Mesenchymal stem cell (in vitro differentiated cells and primary cell): ENCODE measurements at regions not wholly inside any gene's neighbourhood (a gene's known extent, or its start where the extent isn't known, plus 50 kb on each side); places are given as distances from the start of the nearest gene placed in this dataset.

Experiments used
- DNase-seq: peaks from one replicate; pipeline ENCODE4 v3.0.0-alpha.2; 2013
- H2AFZ ChIP-seq: one replicate; pipeline ENCODE4 v1.6.1; 2013; ENCODE audit warnings: low read depth, mild to moderate bottlenecking, control low read depth, inconsistent platforms, low read length, moderate library complexity
- H2AK5ac ChIP-seq: 2 replicates; pipeline ENCODE4 v1.6.1; 2013; ENCODE audit warnings: low read length, moderate library complexity, mild to moderate bottlenecking, inconsistent platforms; ENCODE audit not compliant: severe bottlenecking
- H2BK120ac ChIP-seq: one replicate; pipeline ENCODE4 v1.6.1; 2013; ENCODE audit warnings: low read depth, mild to moderate bottlenecking, inconsistent platforms, low read length, moderate library complexity
- H2BK12ac ChIP-seq, 2 experiments: one replicate each; pipeline ENCODE4 v1.6.1; 2013; ENCODE audit warnings: inconsistent platforms in 2 of 2, low read length in 2 of 2, mild to moderate bottlenecking in 2 of 2, moderate library complexity in 2 of 2, control low read depth in 1 of 2
- H2BK15ac ChIP-seq: one replicate; pipeline ENCODE4 v1.6.1; 2013; ENCODE audit warnings: mild to moderate bottlenecking, low read depth, inconsistent platforms; ENCODE audit not compliant: poor library complexity, severe bottlenecking
- H2BK5ac ChIP-seq: 2 replicates; pipeline ENCODE4 v1.6.1; 2013; ENCODE audit warnings: low read depth, mild to moderate bottlenecking, low read length, control low read depth, inconsistent platforms; ENCODE audit not compliant: poor library complexity, severe bottlenecking
- H3K14ac ChIP-seq, 2 experiments: one replicate each; pipeline ENCODE4 v1.6.1; 2013; ENCODE audit warnings: inconsistent platforms in 2 of 2, low read length in 2 of 2, control low read depth in 1 of 2, mild to moderate bottlenecking in 1 of 2, moderate library complexity in 1 of 2
- H3K18ac ChIP-seq, 2 experiments: one replicate each; pipeline ENCODE4 v1.6.1; 2013; ENCODE audit warnings: inconsistent platforms in 2 of 2, low read length in 2 of 2, control low read depth in 1 of 2, low read depth in 1 of 2, mild to moderate bottlenecking in 1 of 2
- H3K23ac ChIP-seq, 2 experiments: one replicate each; pipeline ENCODE4 v1.6.1; 2013; ENCODE audit warnings: inconsistent platforms in 2 of 2, low read length in 2 of 2, mild to moderate bottlenecking in 2 of 2, moderate library complexity in 2 of 2, control low read depth in 1 of 2
- H3K27ac ChIP-seq: 2 replicates; pipeline ENCODE4 v1.5.1; 2013; ENCODE audit warnings: mild to moderate bottlenecking, moderate library complexity, low read length, control low read depth, inconsistent platforms; ENCODE audit not compliant: poor library complexity, severe bottlenecking
- H3K27me3 ChIP-seq, 2 experiments: 2 replicates each; pipeline versions ENCODE4 v1.6.1 to v1.7.0; 2013; ENCODE audit warnings: low read length in 2 of 2, mild to moderate bottlenecking in 2 of 2, moderate library complexity in 2 of 2, control low read depth in 1 of 2, inconsistent platforms in 1 of 2; ENCODE audit not compliant: control insufficient read depth in 1 of 2, insufficient read depth in 1 of 2
- H3K36me3 ChIP-seq, 2 experiments: 2 replicates each; pipeline versions ENCODE4 v1.6.1 to v1.7.0; 2013; ENCODE audit warnings: low read length in 2 of 2, control low read depth in 1 of 2, inconsistent platforms in 1 of 2, low read depth in 1 of 2, mild to moderate bottlenecking in 1 of 2; ENCODE audit not compliant: insufficient read depth in 2 of 2, control insufficient read depth in 1 of 2
- H3K4ac ChIP-seq, 2 experiments: one replicate each; pipeline ENCODE4 v1.6.1; 2013; ENCODE audit warnings: inconsistent platforms in 2 of 2, low read length in 2 of 2, mild to moderate bottlenecking in 2 of 2, moderate library complexity in 2 of 2, control low read depth in 1 of 2, low read depth in 1 of 2
- H3K4me1 ChIP-seq: 2 replicates; pipeline ENCODE4 v1.6.1; 2013; ENCODE audit warnings: low read depth, low read length, control low read depth; ENCODE audit not compliant: control insufficient read depth, insufficient read depth
- H3K4me2 ChIP-seq: 2 replicates; pipeline ENCODE4 v1.6.1; 2013; ENCODE audit warnings: low read length, mild to moderate bottlenecking, inconsistent platforms; ENCODE audit not compliant: poor library complexity, severe bottlenecking
- H3K4me3 ChIP-seq, 2 experiments: 2 replicates each; pipeline versions ENCODE4 v1.5.1 to v1.7.0; 2013; ENCODE audit warnings: low read length in 2 of 2, mild to moderate bottlenecking in 2 of 2, control low read depth in 1 of 2, low read depth in 1 of 2; ENCODE audit not compliant: insufficient read depth in 1 of 2
- H3K79me1 ChIP-seq: replicated peaks from 2 replicates; pipeline ENCODE4 v1.6.1; 2013; ENCODE audit warnings: mild to moderate bottlenecking, control low read depth, low read length, inconsistent platforms; ENCODE audit not compliant: poor library complexity, severe bottlenecking
- H3K9ac ChIP-seq: 2 replicates; pipeline ENCODE4 v1.7.0; 2013; ENCODE audit warnings: mild to moderate bottlenecking, low read length, moderate library complexity
- H3K9me3 ChIP-seq: 2 replicates; pipeline ENCODE4 v1.7.0; 2013; ENCODE audit warnings: mild to moderate bottlenecking, low read length; ENCODE audit not compliant: control insufficient read depth
- H4K8ac ChIP-seq: one replicate; pipeline ENCODE4 v1.6.1; 2013; ENCODE audit warnings: inconsistent platforms, mild to moderate bottlenecking, low read length, moderate library complexity
- H4K91ac ChIP-seq: one replicate; pipeline ENCODE4 v1.6.1; 2013; ENCODE audit warnings: mild to moderate bottlenecking, low read length, inconsistent platforms
- WGBS: methylation state at CpG from one replicate; pipeline ENCODE4 v1.1.7; 2013; ENCODE audit warnings: mixed read lengths; 5-methylcytosine and 5-hydroxymethylcytosine counted together

GRCh38 chr13:50713523-50714248, 129.8 kb downstream of the DLEU7 start:
- peak; percentile 95 for DNase-seq
- peak overlapping the region; percentile 57 to 96 for H2BK12ac ChIP-seq
- H3K4me2 ChIP-seq = no peak overlapping the region
- peak overlapping the region; percentile 47 for H4K91ac ChIP-seq
- H2AFZ ChIP-seq = peak overlapping the region; percentile 3
- 68% methylated on average over 12 of the region's 12 CpGs for WGBS
- H3K9me3 ChIP-seq = no peaks in the 10 kb centered on the region
- H3K4ac ChIP-seq = peak overlapping the region in 1 of 2 experiments; percentile 57
- H2BK120ac ChIP-seq = peak overlapping the region; percentile 77
- H3K18ac ChIP-seq = peak overlapping the region; percentile 40 to 82
- H3K27ac ChIP-seq = peak overlapping the region; percentile 72
- no peaks in the 10 kb centered on the region for H3K79me1 ChIP-seq
- H3K36me3 ChIP-seq = no peaks in the 10 kb centered on the region
- H3K9ac ChIP-seq = no peak overlapping the region
- H2BK15ac ChIP-seq = no peak overlapping the region
- H4K8ac ChIP-seq = peak overlapping the region; percentile 45
- H3K23ac ChIP-seq = no peak overlapping the region
- peaks cover 6% of the 10 kb centered on the region for H3K4me1 ChIP-seq
- peak overlapping the region; percentile 7 for H2AK5ac ChIP-seq
- no peak overlapping the region for H3K14ac ChIP-seq
- no peaks in the 10 kb centered on the region for H3K27me3 ChIP-seq
- no peak overlapping the region for H3K4me3 ChIP-seq
- no peak overlapping the region for H2BK5ac ChIP-seq

DNA sequence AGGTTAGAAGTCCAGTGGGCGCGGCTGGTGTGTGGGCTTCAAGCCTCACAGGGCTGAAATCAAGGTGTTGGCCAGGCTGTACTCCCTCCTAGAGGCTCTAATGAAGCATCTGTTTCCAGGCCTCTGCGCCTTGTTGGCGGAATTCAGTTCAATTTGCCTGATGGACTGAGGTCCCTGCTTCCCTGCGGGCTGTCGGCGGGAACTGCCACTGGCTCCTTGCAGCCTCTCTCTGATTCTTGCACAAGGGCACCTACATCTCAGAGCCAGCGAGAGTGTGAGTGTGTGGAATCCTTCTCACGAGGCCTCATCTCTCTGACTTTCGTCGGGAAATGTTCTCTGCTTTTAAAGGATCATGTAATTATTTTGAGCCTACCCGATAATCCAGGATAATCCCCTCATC, 128.6 kb downstream of the DLEU7 start:
- Histone ChIP-seq H4K8ac (no peak overlapping the region), H3K36me3 (no peaks in the 10 kb centered on the region), H3K4ac (no peak overlapping the region), H3K23ac (no peak overlapping the region), H3K14ac (no peak overlapping the region), H4K91ac (peak overlapping the region; percentile 57), H2BK12ac (peak overlapping the region; percentile 45 to 75), H2BK15ac (no peak overlapping the region), H3K4me2 (no peak overlapping the region), H2BK120ac (peak overlapping the region; percentile 54), H3K4me3 (no peak overlapping the region), H3K18ac (no peak overlapping the region), H2AK5ac (peak overlapping the region; percentile 63), H2AFZ (no peak overlapping the region), H3K27me3 (no peaks in the 10 kb centered on the region), H3K4me1 (peaks cover 6% of the 10 kb centered on the region), H3K9me3 (no peaks in the 10 kb centered on the region), H3K79me1 (no peaks in the 10 kb centered on the region), H2BK5ac (no peak overlapping the region), H3K9ac (no peak overlapping the region), H3K27ac (no peak overlapping the region)
- no peak for DNase-seq
- WGBS = 96% methylated on average over 12 of the region's 12 CpGs

DNA sequence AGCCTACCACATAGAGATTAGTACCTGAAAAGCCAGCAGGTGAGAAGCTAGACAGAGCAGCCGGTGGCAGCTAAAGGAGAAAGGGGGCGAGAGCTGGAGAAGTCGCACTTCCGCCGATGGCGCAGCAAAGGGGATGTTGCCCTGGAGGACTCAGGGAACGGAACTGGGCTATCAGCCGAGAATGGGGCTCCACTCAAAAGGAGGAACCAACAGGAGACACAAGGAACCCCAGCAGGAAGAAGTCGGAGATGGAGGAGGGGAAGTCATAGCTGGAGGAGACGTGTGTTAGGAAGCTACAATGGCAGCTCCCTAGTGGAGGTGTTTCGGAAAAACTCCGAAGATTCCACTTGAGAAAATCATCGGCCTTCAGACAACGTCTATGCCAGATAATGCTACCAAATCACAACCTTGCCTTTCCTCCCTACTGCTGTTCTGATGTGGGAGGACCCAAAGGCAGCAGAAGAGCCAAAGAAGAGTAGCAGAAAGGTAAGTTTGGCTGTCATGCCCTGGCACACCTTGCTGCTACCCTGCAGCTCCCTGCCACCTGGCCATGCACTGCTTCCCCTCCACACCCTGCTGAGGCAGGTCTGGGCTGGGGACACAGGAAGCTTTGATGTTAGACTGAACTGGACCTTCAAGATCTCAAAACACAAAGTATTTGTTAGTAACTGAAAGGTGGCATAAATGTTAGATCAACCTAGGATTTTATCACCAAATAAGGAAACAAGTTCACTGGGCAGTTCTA, 127.9 kb downstream of the DLEU7 start:
- H3K27me3 ChIP-seq = no peaks in the 10 kb centered on the region
- H3K4me1 ChIP-seq = peaks cover 6% of the 10 kb centered on the region
- H3K27ac ChIP-seq = no peak overlapping the region
- H2BK15ac ChIP-seq = peak overlapping the region; percentile 84
- H2AK5ac ChIP-seq = peak overlapping the region; percentile 21
- H3K4me3 ChIP-seq = no peak overlapping the region
- peak overlapping the region in 1 of 2 experiments; percentile 23 for H3K18ac ChIP-seq
- no peak overlapping the region for H4K91ac ChIP-seq
- H2BK12ac ChIP-seq = peak overlapping the region; percentile 14 to 87
- no peaks in the 10 kb centered on the region for H3K36me3 ChIP-seq
- H3K4ac ChIP-seq = peak overlapping the region in 1 of 2 experiments; percentile 27
- H3K14ac ChIP-seq = peak overlapping the region in 1 of 2 experiments; percentile 5
- no peak overlapping the region for H3K9ac ChIP-seq
- no peak overlapping the region for H2BK120ac ChIP-seq
- no peak overlapping the region for H4K8ac ChIP-seq
- no peaks in the 10 kb centered on the region for H3K79me1 ChIP-seq
- H3K23ac ChIP-seq = no peak overlapping the region
- no peak overlapping the region for H2AFZ ChIP-seq
- H3K9me3 ChIP-seq = no peaks in the 10 kb centered on the region
- DNase-seq = no peak
- 97% methylated on average over 11 of the region's 14 CpGs for WGBS
- no peak overlapping the region for H3K4me2 ChIP-seq
- no peak overlapping the region for H2BK5ac ChIP-seq

GRCh38 chr13:50720861-50721671, 122.4 kb downstream of the DLEU7 start:
- H2AK5ac ChIP-seq = no peak overlapping the region
- H4K91ac ChIP-seq = no peak overlapping the region
- H2BK5ac ChIP-seq = no peak overlapping the region
- H2BK12ac ChIP-seq = no peak overlapping the region
- no peaks in the 10 kb centered on the region for H3K79me1 ChIP-seq
- no peak overlapping the region for H3K4me2 ChIP-seq
- 95% methylated on average over 7 of the region's 8 CpGs for WGBS
- H2AFZ ChIP-seq = no peak overlapping the region
- no peak overlapping the region for H3K4ac ChIP-seq
- H3K27me3 ChIP-seq = no peaks in the 10 kb centered on the region
- DNase-seq = no peak
- no peak overlapping the region for H2BK15ac ChIP-seq
- no peak overlapping the region for H3K27ac ChIP-seq
- no peak overlapping the region for H3K4me3 ChIP-seq
- no peak overlapping the region for H2BK120ac ChIP-seq
- H3K9me3 ChIP-seq = no peaks in the 10 kb centered on the region
- no peak overlapping the region for H3K9ac ChIP-seq
- no peaks in the 10 kb centered on the region for H3K4me1 ChIP-seq
- H3K18ac ChIP-seq = no peak overlapping the region
- no peak overlapping the region for H3K14ac ChIP-seq
- no peak overlapping the region for H4K8ac ChIP-seq
- H3K23ac ChIP-seq = no peak overlapping the region
- H3K36me3 ChIP-seq = no peaks in the 10 kb centered on the region
